ENCODE measurements at regions not wholly inside any gene's neighbourhood (a gene's known extent, or its start where the extent isn't known, plus 50 kb on each side); places are given as distances from the start of the nearest gene placed in this dataset.

DNA sequence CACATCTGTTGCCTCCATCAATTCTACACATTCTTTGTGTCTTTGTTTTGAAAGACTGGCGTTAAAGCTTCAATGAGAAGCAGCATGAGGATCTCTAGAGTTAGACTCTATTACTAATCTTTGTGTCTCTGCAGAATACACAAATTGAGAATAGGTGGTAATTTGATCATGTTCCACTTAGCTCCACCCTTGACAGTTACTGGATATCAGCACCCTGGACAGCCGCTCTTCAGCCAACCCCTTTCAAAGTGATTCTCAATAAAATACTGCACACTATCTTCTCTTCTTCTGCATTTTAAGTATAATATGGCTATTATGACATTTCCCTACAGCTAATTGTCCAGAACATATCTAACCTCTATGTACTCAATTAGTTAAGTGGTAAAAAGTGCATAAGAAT is 54.3 kb upstream of the CNR1 start:
- DNase-seq: no peak

DNA sequence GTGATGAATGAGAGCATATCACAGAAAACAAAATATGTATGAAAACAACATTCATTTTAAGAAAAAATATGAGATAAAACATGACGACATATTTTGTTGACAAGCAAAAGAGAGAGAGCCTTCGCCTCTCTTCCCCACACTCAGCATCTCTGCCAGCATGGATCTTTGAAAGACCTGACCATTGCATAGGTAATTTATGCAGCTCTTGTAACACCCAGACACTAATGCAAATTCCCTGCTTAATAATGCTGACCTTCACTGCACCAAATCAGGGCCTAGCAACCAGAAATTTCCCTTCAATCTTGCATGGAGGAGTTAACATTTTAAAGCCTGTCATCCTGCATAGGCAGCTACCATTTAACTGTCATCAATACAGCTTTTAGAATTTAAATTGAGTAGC is 50.0 kb upstream of the CNR1 start:
- no peak for DNase-seq
